ENCODE measurements at regions not wholly inside any gene's neighbourhood (a gene's known extent, or its start where the extent isn't known, plus 50 kb on each side); places are given as distances from the start of the nearest gene placed in this dataset.

DNA sequence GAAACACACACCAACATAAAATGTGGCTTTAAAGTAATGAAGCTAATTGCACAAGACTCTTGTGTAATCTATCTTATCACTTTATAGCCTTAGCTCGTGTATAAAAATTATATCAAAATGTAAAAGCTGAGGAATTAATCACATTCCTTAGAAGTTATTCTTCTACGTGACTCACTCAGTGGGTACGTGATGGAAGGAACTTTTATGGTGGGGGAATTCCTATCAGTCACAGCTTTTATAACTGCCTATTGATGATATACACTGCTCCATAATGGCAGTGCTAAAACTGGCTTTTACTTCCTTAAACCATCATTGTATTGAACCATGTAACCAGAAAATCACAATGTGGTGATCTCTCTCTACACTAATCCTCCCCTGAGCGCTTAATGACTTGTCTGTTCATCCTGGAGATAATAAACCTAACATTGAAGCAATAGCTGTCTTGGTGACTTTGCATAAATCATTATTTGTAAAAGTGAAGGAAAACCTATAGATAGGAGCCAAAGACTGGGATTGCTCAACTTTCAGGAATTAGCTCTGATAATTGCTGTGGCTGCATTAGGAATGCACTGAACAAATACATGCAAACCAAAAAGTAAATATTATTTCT, 276.7 kb downstream of the GBA3 start:
- TF ChIP-seq, protein P1, sequence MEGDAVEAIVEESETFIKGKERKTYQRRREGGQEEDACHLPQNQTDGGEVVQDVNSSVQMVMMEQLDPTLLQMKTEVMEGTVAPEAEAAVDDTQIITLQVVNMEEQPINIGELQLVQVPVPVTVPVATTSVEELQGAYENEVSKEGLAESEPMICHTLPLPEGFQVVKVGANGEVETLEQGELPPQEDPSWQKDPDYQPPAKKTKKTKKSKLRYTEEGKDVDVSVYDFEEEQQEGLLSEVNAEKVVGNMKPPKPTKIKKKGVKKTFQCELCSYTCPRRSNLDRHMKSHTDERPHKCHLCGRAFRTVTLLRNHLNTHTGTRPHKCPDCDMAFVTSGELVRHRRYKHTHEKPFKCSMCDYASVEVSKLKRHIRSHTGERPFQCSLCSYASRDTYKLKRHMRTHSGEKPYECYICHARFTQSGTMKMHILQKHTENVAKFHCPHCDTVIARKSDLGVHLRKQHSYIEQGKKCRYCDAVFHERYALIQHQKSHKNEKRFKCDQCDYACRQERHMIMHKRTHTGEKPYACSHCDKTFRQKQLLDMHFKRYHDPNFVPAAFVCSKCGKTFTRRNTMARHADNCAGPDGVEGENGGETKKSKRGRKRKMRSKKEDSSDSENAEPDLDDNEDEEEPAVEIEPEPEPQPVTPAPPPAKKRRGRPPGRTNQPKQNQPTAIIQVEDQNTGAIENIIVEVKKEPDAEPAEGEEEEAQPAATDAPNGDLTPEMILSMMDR (IDR thresholded peaks at IDR 0.05): no peak
- TF ChIP-seq EP300 (IDR thresholded peaks at IDR 0.05) (no peak), POLR2A (IDR thresholded peaks at IDR 0.05) (no peak)
